ENCODE measurements at regions not wholly inside any gene's neighbourhood (a gene's known extent, or its start where the extent isn't known, plus 50 kb on each side); places are given as distances from the start of the nearest gene placed in this dataset.
A peak's percentile ranks its signal among the peaks of the same experiment; 100 is the strongest.

DNA sequence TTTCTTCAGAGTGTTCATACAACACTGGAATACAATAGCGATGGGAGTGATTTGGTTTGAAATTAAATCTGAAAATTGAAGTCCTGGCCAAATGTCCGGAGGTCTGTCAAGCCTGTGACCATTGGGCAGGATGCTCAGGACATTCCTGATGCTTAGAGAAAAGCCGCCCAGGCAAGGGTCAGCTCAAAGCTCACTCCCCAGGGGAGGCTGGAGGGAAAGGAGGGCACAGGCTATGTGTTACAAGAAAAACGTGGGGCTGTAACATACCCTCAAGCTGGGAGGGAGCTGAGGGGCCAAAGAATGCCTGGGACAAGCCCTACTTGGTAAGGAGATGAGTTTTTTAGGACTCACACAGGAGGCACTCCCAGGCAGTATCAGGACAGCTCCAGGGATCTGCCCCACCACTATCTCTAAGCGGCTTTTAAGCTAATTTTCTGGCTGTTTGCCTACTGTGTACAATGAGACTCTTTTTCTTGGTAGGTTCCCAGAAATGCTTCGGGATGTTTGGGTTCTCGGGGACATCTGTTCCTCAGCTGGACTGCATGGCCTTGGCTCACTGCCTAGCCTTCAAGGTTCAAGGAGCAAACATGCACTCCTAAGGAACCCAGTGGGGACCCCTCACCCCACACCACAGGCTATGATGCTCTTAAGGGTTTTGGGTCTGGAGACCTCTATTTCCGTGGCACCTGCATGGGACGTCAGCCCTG, 500.1 kb downstream of the BRD1 start:
- DNase-seq (ENCODE audit: low spot score), result no peak

DNA sequence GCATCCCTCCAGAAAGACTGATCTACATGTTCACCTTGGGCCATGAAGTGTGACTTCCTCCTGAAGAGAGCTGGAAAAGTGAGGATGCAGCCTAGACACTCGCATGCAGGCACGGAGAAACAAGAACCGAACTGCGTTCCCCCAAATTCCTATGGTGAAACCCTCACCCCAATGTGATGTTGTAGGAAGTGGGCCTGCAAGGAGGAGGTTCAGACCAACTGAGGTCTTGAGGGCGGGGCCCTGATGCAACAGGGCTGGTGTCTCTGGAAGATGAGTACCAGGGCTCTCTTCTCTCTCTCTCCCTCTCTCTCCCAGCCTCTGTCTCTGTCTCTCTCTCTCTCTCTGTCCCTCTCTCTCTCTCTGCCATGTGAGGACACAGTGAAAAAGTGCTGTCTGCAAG, 501.1 kb downstream of the BRD1 start:
- DNase-seq (ENCODE audit: low spot score), result no peak

DNA sequence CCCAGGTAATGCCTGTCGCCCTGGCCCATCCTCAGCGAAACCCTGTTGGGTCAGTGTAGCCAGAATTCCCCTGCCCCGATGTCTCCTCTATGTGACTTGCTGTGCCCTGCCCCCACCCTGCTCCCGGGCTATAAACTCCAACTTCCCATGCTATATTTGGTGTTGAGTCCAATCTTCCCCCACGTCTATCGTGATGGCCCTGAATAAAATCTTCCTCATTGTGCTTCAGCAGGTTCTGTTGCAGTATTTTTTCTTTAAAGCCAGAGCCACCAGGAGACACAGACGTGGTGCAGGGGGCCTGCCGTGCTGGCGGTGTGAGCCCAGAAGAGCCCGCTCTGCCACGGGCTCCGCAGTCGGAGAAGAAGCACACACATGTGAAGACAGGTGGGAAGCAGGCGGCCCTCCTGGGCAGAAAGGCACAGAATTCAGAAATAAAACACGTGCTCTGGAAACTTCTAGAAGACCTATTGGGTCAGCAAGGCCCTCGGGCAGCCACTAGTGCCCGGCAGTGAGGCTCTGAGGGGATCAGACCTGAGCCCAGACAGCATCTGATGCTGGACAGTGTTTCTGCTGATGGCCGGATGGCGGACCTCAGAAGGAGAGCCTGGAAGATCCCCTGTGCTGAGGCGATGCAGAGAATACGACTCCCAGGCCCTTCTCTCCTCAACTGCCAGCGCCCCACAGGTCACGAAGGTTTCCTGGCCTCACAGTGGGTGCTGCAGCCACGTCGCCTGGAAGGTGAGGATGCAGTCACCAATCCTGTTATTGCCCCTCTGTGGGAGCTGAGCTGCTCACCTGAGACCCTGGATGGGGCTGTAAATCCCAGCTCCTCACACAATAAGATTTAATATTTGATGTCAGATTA, 501.9 kb downstream of the BRD1 start:
- peak; percentile 35 for DNase-seq (ENCODE audit: low spot score)

DNA sequence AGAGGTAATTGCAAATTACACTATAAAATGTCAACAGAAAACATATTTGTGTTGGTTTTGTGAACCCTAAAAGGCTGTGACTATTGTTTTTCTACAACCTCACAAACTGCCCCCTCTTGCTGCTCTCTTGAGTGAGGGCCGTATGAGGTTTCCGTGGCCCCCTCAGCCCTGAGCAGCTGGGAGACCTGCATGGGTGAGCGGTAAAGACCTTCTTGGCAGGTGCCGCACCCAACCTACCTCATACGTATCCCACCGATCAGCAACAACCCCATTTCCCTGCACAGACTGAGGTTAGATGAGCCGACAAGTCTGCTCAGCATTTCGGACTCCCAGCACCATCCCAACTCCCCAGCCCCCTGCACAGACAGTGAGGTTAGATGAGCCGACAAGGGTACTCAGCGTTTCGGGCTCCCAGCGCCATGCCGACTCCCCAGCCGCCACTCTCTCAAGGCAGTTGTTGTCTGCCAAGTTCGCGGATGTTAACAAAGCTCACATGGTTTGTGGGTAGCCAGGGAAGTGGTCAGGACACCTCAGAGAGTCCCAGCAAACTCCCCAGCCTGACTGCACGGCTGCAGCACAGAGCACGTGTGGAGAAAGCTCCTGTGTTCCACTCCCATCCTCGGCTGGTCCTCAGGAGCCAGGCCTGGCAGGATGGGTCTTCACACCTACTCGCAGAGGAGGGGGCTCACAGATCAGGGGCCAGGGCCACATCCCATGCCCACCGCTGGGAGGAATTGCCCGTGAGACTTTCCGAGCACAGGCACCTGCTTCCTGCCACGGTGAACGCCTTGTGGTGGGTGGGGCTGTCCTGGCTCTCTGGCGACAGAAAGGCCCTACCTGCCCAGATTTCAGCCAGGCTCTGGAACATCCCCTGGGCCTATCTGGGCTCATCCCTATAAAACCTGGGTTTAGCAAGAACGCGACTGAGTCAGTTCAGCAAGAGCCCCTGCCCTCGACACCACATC, 502.9 kb downstream of the BRD1 start:
- DNase-seq (ENCODE audit: low spot score), result no peak

DNA sequence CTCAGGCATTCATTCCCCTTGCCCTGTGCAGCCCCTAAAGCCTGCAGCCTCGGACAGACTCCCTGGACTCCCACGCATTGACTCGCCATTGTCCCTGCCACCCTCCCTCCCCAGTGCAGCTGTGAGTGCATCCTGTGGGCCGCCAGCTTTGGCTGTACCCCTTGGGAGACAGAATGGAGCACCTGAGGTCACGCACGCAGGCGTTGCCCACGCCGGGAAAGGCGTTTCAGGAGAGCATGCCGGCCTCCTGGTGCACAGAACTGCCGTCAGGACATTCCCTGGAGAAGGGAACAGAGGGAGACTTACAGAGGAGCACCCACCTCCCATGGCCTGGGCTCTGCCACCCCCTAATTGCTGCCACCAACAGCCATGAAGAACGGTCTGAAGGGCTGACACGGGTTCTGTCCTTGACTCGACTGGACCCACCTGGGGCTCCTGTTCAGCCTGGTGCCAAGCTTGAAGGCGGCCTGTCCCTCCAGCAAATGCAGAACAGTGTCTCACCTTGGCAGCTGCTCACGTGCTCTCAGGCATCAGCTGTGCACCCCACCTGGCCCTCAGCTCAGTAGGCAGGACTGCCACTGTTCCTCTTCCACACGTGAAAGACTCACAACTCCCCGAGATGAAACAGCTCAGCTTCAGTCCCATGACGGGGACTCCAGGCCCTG, 503.8 kb downstream of the BRD1 start:
- peak; percentile 33 for DNase-seq (ENCODE audit: low spot score)

DNA sequence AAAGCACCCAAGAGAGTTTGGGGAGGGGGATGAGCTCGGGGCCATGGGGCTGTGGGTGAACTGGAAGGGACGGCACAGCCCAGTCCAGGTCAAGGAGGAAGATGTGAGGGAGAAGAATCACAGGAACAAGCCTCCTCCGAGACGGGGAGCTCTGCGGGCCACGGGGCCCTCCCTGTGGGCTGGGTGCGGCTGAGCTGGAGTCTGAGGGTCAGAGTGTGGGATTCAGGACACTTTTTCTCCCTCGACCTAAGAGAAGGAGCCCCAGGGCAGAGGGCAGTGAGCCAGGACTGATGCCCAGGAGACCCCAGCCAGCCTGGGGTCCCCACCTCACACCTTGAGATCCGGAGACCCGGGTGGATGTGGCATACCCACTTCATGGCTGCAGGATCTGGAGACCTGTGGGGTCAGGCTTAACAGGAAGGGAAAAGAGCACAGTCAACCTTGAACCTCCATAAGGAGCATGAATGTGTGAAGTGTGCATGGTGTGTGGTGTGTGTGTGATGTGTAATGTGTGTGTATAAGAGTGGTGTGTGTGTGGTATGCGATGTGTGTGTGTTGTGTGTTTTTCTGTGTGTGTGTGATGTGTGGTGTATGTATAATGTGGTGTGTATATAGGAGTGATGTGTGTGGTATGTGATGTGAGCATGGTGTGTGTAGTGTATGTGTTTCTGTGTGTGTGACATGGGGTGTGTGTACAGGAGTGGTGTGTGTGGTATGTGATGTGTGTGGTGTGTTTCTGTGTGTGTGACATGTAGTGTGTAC, 504.6 kb downstream of the BRD1 start:
- DNase-seq (ENCODE audit: low spot score), result no peak

DNA sequence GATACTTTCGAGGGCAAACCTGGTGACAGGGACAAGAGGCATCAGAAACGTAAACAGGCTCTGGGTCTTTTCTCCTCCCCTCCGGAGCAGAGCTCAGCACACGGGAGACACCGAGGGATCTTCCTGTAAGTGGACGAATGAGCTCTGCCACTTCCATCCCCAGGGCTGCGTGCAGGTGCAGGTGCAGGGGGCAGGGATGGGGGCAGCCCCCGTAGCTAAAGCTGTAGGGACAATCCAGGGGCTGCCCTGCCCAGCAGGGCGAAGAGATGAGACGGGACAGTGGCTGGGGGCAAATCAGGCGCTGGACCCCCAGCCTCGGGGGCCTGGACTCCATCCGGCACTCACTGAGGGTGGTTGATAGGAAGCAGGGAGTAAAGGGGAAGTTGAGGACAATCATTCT, 505.4 kb downstream of the BRD1 start:
- no peak for DNase-seq (ENCODE audit: low spot score)

DNA sequence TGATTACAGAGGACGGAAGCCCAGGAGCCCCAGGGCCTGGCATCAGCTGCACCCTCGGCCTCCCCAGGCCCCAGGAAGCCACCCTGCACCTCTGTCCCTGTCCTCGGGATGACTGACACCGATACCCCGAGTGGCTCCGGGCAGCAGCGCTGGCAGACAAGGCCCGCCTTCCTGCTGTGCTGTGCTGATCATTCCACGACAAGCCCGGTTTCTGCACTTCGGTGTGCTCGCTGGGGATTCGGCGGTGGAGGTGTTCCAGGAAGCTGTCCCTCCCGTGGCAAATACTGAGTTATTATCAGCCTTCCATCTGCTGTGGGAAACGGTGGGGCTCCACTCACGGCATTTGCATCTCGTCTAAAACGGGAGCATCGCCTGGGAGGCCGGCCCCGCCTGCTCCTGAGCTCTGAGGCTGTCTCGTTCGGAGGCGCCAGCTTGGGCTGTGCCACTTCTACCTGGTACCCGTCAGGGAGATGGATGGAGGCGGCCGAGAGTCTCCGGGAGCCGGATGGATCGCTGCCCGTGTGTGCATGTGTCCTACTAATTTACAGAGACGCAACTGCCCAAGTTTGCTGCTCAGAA, 506.1 kb downstream of the BRD1 start:
- peak; percentile 44 for DNase-seq (ENCODE audit: low spot score)

DNA sequence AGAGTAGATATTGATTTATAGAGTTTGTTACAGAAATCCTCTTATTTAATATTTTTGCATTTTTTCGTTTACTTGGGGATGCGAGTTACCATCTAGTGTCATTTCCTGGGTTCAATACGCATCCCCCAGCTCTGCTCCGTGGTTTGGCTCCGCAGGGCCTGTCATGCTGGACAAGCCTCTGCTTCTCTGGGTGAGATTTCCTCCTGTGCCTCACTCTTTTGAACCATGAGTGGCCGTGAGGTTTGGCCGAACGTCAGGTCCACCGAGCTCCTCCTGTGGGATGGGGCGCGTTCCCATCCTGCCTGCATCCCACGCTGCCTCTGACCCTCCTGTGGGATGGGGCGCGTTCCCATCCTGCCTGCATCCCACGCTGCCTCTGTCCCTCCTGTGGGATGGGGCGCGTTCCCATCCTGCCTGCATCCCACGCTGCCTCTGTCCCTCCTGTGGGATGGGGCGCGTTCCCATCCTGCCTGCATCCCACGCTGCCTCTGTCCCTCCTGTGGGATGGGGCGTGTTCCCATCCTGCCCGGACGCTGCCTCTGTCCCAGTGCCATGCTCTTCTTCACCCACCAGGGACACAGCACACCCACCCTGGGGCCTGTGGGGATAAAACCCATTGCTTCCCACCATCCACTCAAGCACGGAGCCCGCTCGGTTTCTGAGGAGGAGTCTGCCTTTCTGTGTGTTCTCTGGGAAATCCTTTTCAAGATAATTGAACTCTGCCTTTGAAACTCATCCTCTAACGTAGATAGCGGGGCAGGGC, 506.8 kb downstream of the BRD1 start:
- no peak for DNase-seq (ENCODE audit: low spot score)

DNA sequence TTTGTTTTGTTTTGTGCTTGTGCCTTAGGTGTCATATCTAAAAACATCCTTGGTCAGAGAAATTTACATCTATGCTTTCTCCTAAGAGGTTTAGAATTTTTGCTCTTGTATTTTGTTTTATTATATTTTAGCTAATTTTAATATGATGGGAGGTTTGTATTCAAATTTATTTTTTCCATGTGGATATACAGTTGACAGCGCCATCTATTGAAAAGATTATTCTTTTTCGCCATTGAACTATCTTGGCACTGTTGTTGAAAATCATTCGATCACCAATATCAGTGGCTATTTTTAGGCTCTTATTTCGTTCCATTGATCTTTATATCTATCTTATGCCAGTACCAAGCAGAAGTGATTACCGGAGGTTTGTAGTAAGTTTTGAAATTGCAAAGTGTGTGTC, 510.3 kb downstream of the BRD1 start:
- DNase-seq (ENCODE audit: low spot score), result no peak

DNA sequence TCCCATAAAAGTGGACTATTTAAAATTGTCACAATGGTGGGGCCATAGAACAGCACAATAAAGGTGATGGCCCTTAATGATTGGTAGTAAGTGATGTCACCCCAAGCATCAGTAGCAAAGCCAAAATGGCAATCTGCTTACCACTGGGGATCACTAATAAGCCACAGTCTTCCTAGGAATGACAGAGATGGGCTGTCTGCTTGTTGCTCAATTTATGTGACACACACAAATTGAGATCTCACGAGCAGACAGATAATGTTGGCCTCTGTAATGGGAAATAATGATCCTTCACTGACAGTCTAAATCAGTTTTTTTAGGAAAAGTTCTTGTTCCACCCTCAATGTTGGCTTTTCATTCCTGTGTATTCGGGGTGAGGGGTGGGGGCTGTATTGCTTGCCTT, 515.1 kb downstream of the BRD1 start:
- peak; percentile 10 for DNase-seq (ENCODE audit: low spot score)

DNA sequence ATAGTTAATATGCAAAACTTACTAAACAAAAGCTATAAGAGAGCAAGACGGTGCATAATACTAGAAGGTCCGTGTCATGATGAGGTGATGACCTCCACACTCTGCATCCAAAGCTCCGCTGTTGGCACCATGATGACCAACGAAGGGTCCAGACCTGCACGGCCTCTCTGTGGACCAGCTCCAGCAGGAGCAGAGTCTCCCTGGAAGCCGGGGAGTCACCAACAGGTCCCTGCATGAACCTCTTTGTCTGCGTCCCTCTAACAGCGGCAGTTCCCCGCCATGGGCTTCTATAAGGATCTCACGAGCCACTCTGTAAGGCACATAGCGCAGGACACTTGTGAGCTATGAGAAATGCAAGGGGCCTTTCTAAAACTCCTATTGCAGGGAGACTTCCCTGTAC, 517.3 kb downstream of the BRD1 start:
- DNase-seq (ENCODE audit: low spot score), result peak; percentile 34

DNA sequence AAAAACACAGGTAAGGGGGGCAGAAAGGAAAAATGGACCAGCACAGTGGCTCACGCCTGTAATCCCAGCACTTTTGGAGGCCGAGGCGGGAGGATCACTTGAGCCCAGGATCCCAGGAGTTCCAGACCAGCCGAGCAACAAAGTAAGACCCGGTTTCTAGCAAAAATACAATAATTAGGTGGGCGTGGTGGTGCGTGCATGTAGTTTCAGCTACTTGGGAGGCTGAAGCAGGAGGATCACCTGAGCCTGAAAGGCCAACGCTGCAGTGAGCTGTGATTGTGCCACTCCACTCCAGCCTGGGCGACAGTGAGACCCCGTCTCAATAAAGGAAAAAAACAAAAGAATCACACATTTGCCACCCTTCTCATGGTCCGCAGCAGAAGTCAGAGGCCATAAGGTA, 519.4 kb downstream of the BRD1 start:
- DNase-seq (ENCODE audit: low spot score), result peak; percentile 29

DNA sequence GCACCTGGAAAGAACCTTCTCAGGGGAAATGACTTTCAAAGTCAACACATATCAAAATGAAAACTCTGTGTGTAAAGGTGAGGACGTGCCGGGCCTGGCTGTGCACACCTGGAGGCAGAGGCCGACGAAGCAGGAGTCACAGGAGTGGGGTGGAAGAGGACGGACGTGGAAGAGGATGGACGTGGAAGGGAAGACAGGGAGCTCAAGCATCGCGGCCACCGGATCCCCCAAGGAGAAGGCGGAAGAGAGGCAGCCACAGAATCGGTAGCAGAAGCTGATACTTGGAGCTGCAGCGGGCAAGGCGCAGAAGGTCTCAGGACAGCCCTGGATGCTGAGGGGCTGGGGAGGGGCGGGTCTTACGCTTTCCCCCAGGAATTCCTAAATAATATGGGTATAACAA, 519.8 kb downstream of the BRD1 start:
- DNase-seq (ENCODE audit: low spot score), result peak; percentile 33

DNA sequence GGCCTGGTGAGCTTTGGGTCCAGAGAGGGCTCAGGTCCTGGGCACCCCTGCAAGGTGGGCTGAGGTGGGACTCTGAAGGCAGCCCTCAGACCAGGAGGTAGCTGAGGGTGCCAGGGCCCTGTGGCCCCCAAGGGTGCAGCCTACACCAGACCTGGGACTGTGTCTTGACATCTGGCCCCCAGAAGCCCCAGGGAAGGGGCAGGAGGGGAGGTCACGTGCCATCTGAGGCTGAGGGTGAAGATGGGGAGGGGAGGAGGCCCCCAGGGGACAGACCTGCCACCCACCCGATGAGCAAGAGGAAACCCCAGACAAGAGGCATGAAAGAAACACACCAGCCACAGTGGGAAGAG, 520.2 kb downstream of the BRD1 start:
- DNase-seq (ENCODE audit: low spot score), result peak; percentile 33

DNA sequence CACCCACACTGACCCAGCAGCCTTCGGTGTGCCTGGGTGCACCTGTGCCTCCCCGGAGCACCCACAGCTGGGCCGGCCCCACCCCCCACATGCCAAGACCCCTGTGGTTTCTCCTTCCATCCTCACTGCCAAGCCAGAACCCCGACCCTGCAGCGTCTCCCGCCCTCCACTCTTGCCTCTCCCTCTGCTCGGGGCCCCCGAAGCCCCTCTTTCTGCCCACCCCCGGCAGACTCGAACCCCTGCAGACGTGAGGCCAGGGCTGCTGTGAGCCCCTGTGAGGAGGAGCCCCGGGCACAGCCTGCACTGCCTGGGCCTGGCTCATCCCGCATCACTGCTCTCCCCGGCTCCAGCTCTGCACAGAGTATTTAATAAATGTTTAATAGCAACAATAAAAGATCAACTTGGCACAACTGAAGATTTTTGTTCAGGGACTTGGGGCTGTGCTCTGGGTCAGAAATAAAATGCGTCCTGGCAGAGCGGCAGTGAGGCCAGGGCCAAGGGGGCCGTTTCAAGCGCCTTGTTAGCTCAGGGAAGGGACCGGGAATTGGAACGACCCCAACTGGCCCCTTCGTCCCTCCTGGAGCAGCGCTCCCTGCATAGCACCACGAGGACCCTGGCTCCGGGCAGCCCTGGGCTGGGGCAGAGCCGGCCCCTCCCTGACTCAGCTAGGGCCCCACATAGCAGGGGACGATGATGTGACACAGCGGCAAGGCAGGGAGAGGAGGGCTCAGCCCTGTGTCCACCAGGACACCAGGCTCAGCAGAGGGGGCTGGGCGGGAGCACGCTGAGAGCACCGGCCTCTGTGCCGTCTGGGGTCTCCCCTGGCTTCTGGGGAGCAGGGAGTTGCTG, 520.8 kb downstream of the BRD1 start:
- DNase-seq (ENCODE audit: low spot score), result peak; percentile 42

DNA sequence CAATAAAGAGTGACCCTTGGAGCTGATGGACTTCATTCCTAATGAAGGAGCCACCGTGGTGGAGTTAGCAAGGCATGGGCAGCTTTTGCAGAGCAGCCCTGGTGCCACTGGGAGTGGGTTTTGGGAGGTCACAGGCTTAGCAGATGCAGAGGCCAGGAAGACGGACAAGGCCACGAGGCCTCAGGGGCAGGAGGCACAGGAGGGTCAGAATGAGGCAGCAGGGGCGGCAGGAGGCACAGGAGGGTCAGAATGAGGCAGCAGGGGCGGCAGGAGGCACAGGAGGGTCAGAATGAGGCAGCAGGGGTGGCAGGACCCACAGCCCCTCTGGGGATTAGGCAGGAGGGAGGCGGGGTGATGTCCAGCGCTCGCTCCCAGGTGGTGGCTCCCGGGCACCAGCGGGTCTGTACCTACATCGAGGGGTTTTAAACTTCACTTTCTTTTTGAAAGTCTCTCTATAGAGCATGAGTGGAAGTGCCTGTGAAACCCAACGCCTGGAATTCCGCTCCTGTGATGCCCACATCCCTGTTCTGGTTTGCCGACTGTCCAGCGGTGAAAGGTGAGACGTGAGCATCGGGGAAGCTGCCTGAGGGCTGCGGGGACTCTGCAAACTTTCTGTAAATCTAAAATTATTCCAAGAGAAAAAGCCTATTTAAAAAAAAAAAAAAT, 521.6 kb downstream of the BRD1 start:
- DNase-seq (ENCODE audit: low spot score), result peak; percentile 28

DNA sequence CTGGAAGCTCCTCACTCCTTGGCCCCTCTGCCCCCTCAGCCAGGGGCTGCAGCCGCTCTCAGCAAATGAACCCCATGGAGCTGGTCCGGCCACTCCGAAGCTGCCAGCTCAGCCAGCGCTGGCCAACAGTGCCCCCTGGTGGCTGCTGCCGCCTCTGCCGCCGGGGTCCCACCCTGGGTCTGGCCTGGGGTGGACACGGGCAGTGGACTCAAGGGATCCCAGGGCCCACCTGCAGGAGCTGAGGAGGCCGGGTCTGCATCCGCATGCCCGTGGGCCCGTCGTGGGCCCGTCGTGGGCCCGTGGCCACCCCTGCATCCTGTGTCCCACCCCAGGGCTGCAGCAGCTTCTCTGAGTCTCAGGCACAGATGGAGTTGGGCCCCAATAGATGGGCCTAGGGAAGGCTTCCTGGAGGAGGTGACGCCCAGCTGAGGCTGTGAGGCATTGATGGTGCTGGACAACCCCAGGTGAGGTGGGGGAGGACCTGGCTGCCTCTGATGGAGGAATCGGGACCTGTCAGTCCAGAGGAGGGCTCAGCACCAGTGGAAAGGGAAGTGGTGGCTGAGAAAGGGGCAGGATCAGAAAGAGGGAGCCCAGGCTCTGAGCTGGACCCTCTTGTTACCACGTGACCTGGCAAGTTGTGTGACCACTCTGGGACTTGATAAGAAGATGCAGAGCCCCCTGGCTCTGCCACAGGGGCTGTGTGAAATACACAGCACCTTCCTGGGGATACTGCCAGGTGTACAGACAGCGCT, 522.3 kb downstream of the BRD1 start:
- DNase-seq (ENCODE audit: low spot score), result peak; percentile 95
